ENCODE measurements at regions not wholly inside any gene's neighbourhood (a gene's known extent, or its start where the extent isn't known, plus 50 kb on each side); places are given as distances from the start of the nearest gene placed in this dataset.
"Not testable (repeated sequence)": the region's sequence is repeated elsewhere in the genome, so short reads cannot be mapped to it uniquely, and the experiment has no call there.

DNA sequence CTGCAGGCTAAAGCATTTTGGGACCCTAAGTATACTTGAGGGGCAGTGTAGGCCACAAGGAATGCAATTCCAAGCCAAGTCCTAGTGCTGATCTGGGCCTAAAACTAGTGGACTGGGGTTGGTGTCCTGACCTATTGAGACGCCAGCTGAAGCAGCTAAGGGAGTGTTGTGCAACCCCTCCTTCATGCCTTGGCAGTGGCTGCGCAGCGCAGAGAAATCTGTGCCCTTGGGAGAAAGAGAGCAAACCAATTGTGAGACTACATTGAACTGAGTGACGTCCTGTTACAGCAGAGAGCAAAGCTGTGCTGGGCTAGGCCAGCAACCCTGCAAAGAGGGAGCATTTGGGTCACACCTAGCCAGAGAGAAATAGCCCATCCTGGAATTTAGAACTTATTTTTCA is 2715.0 kb upstream of the PCDH20 start:
- Histone ChIP-seq H3K9me3 (no peaks in the 10 kb centered on the region), H3K36me3 (no peaks in the 10 kb centered on the region), H3K4me3 (no peak overlapping the region), H3K4me1 (no peaks in the 10 kb centered on the region), H3K27ac (no peak overlapping the region), H3K27me3 (no peaks in the 10 kb centered on the region)
- no peak for TF ChIP-seq POLR2AphosphoS5 (IDR thresholded peaks at IDR 0.05)
- no peak for TF ChIP-seq POLR2A (IDR thresholded peaks at IDR 0.05)
- TF ChIP-seq EP300 (IDR thresholded peaks at IDR 0.05) = no peak
- TF ChIP-seq, protein P1, sequence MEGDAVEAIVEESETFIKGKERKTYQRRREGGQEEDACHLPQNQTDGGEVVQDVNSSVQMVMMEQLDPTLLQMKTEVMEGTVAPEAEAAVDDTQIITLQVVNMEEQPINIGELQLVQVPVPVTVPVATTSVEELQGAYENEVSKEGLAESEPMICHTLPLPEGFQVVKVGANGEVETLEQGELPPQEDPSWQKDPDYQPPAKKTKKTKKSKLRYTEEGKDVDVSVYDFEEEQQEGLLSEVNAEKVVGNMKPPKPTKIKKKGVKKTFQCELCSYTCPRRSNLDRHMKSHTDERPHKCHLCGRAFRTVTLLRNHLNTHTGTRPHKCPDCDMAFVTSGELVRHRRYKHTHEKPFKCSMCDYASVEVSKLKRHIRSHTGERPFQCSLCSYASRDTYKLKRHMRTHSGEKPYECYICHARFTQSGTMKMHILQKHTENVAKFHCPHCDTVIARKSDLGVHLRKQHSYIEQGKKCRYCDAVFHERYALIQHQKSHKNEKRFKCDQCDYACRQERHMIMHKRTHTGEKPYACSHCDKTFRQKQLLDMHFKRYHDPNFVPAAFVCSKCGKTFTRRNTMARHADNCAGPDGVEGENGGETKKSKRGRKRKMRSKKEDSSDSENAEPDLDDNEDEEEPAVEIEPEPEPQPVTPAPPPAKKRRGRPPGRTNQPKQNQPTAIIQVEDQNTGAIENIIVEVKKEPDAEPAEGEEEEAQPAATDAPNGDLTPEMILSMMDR (IDR thresholded peaks at IDR 0.05) = no peak
- DNase-seq (ENCODE audit: low spot score in 2 of 2) = no peak
- 92% methylated on average over 4 of the region's 4 CpGs for WGBS

DNA sequence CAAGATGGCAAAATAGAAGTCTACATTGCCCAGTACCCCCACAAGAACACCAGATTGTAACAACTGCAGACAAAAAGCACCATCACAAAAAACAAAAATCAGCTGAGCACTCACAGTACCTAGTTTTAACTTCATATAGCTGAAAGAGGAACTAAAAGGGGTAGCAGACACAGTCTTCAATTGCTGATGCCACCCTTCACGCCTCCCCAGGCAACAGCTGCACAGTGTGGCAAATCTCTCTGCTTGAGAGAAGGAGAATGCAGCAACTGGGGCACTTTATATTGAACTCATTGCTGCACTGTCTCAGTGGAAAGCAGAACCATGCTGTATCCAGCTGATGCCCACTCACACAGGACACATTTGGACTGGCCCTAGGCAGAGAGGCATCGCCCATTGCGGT is 2714.5 kb upstream of the PCDH20 start:
- H3K4me1 ChIP-seq = no peaks in the 10 kb centered on the region
- no peaks in the 10 kb centered on the region for H3K9me3 ChIP-seq
- 54% methylated on average over 3 of the region's 3 CpGs for WGBS
- H3K27ac ChIP-seq = no peak overlapping the region
- H3K36me3 ChIP-seq = no peaks in the 10 kb centered on the region
- H3K4me3 ChIP-seq = no peak overlapping the region
- DNase-seq (ENCODE audit: low spot score in 2 of 2) = no peak
- no peak for TF ChIP-seq EP300 (IDR thresholded peaks at IDR 0.05)
- TF ChIP-seq POLR2AphosphoS5 (IDR thresholded peaks at IDR 0.05) = no peak
- no peaks in the 10 kb centered on the region for H3K27me3 ChIP-seq

DNA sequence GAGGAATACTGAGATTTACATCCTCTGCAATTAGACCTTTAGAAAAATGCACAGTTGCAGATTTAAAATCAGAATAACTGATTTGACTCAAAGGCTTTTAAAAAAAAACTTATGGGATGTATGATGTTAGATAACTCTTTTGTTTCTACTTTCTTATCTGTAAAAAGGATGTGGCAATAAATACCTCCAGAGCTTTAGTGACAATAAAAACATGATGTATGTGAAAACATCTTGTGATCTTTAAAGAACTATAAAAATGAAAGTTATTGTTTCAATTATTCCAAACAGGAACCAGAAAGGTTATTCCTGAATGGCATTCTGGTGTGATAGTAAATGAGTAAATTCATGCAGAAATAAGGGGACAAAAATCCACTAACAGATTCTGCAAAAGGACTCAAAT is 2712.2 kb upstream of the PCDH20 start:
- no peak for TF ChIP-seq POLR2AphosphoS5 (IDR thresholded peaks at IDR 0.05)
- no peak for TF ChIP-seq POLR2A (IDR thresholded peaks at IDR 0.05)
- TF ChIP-seq, protein P1 (IDR thresholded peaks at IDR 0.05) = no peak
- TF ChIP-seq EP300 (IDR thresholded peaks at IDR 0.05) = no peak
- Histone ChIP-seq H3K4me3 (no peak overlapping the region), H3K4me1 (no peaks in the 10 kb centered on the region), H3K27me3 (no peaks in the 10 kb centered on the region), H3K36me3 (no peaks in the 10 kb centered on the region), H3K27ac (no peak overlapping the region), H3K9me3 (no peaks in the 10 kb centered on the region)
- DNase-seq (ENCODE audit: low spot score in 2 of 2) = no peak

DNA sequence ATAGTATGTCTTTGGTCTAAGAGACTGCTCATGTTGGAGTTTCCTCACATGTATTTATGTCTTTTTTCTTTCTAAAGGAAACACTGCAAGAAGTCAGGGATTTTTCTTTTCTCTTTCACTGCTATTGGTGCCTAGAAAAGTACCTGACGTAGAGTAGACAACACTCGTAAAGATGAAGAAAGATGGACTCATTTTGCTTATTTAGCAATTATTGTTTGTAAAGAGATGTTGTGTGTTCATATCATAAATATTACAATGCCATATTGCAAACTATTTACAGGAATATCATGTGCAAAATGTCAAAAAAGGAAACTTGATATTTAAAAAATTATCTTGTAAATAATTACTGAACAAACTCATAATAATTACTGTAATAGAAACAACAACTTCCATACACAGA is 2711.5 kb upstream of the PCDH20 start:
- no peaks in the 10 kb centered on the region for H3K9me3 ChIP-seq
- WGBS = 88% methylated on average over 2 of the region's 2 CpGs
- H3K4me1 ChIP-seq = no peaks in the 10 kb centered on the region
- H3K27me3 ChIP-seq = no peaks in the 10 kb centered on the region
- no peak overlapping the region for H3K4me3 ChIP-seq
- no peak overlapping the region for H3K27ac ChIP-seq
- TF ChIP-seq EP300 (IDR thresholded peaks at IDR 0.05) = no peak
- TF ChIP-seq POLR2A (IDR thresholded peaks at IDR 0.05) = no peak
- TF ChIP-seq, protein P1 (IDR thresholded peaks at IDR 0.05) = no peak
- TF ChIP-seq POLR2AphosphoS5 (IDR thresholded peaks at IDR 0.05) = no peak
- no peaks in the 10 kb centered on the region for H3K36me3 ChIP-seq
- DNase-seq (ENCODE audit: low spot score in 2 of 2) = no peak

DNA sequence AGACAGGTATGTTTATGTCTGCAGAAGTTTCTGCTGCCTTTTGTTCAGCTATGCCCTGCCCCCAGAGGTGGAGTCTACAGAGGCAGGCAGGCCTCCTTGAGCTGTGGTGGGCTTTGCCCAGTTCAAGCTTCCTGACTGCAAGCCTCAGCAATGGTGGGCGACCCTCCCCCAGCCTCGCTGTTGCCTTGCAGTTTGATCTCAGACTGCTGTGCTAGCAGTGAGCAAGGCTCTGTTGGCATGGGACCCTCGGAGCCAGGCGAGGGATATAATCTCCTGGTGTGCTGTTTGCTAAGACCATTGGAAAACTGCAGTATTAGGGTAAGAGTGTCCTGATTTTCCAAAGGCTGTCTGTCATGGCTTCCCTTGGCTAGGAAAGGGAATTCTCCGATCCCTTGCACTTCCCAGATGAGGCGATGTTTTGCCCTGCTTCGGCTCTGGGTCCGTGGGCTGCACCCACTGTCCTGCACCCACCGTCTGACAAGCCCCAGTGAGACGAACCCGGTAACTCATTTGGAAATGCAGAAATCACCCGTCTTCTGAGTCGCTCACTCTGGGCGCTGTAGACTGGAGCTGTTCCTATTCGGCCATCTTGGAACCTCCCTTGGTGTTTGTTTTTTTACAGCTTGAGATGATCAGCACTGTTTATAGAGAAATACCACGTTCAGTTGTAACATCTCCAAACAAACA is 2705.5 kb upstream of the PCDH20 start:
- 95% methylated on average over 16 of the region's 16 CpGs for WGBS
- H3K4me3 ChIP-seq; H3K27me3 ChIP-seq; H3K9me3 ChIP-seq; H3K4me1 ChIP-seq; H3K27ac ChIP-seq; DNase-seq (ENCODE audit: low spot score in 2 of 2); H3K36me3 ChIP-seq: not testable (repeated sequence)

DNA sequence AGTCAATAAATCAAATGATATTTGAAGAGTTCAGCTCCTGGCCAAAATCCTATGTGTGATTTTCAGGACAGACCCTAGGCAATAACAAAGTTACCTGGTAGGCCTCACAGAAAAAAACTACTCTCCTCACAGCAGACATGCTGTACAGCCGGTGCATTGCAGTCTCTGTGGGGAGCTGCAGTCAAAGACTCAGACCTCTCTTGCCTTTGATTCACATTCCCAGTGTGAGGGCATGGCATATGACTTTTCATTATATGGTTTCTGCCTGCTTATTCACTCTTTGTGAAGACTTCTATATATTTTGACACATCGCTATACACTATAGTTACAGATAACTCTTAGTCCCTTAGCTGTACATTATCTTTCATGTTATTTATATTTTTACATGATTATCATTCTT is 2684.3 kb upstream of the PCDH20 start:
- H3K4me1 ChIP-seq = no peaks in the 10 kb centered on the region
- 79% methylated on average over 2 of the region's 2 CpGs for WGBS
- no peaks in the 10 kb centered on the region for H3K36me3 ChIP-seq
- no peak for TF ChIP-seq EP300 (IDR thresholded peaks at IDR 0.05)
- TF ChIP-seq POLR2A (IDR thresholded peaks at IDR 0.05) = no peak
- TF ChIP-seq, protein P1 (IDR thresholded peaks at IDR 0.05) = no peak
- no peak for TF ChIP-seq POLR2AphosphoS5 (IDR thresholded peaks at IDR 0.05)
- no peak for DNase-seq (ENCODE audit: low spot score in 2 of 2)
- H3K27me3 ChIP-seq = no peaks in the 10 kb centered on the region
- H3K27ac ChIP-seq = no peak overlapping the region
- peaks cover 3% of the 10 kb centered on the region for H3K9me3 ChIP-seq
- H3K4me3 ChIP-seq = no peak overlapping the region

Measured in suprapubic skin (tissue), 4 donors.